Activated CD8-positive, alpha-beta T cell treated with anti-CD3 and anti-CD28 coated beads, Interleukin-2, amount 10 ng/mL, durations not matched to agents 7 days and 5 days (primary cell): ENCODE measurements at regions not wholly inside any gene's neighbourhood (a gene's known extent, or its start where the extent isn't known, plus 50 kb on each side); places are given as distances from the start of the nearest gene placed in this dataset.

Experiments
- ATAC-seq: fragments of 150-1000 bp; cut with Tn5 transposase; one replicate; pipeline ENCODE4 v1.10.0; 2021; ENCODE audit warnings: moderate library complexity
- CTCF ChIA-PET: fragments of 350-600 bp; sonication (Branson Sonifier 250); formaldehyde crosslinking; loops from one replicate; lab custom pipeline; 2021; ENCODE audit warnings: antibody characterized with exemption; lab: Charles Lee
- POLR2A ChIA-PET: fragments of 350-600 bp; sonication (Branson Sonifier 250); formaldehyde crosslinking; loops from one replicate; lab custom pipeline; 2021; ENCODE audit warnings: antibody characterized with exemption; lab: Charles Lee
- DNase-seq: peaks from one replicate; pipeline ENCODE4 v3.0.0-alpha.2; 2020
- H3K27ac Mint-ChIP-seq: one replicate; pipeline ENCODE4 v1.8.0; 2021; ENCODE audit warnings: mild to moderate bottlenecking, mixed read lengths
- H3K27me3 Mint-ChIP-seq: one replicate; pipeline ENCODE4 v1.8.0; 2021; ENCODE audit warnings: low read depth, mixed read lengths
- H3K36me3 Mint-ChIP-seq: one replicate; pipeline ENCODE4 v1.8.0; 2021; ENCODE audit warnings: low read depth, mixed read lengths
- H3K4me1 Mint-ChIP-seq: one replicate; pipeline ENCODE4 v1.8.0; 2021; ENCODE audit warnings: low read depth, mixed read lengths
- H3K4me3 Mint-ChIP-seq: one replicate; pipeline ENCODE4 v1.8.0; 2021; ENCODE audit warnings: mild to moderate bottlenecking, mixed read lengths
- H3K9me3 Mint-ChIP-seq: one replicate; pipeline ENCODE4 v1.8.0; 2022; ENCODE audit warnings: mixed read lengths; ENCODE audit not compliant: insufficient read depth

- POLR2A ChIA-PET: no interaction called here
- DNase-seq (no peak), ATAC-seq (no peak)
- CTCF ChIA-PET: no interaction called here
- Mint-ChIP-seq H3K9me3 (no peaks in the 10 kb centered on the region), H3K4me3 (no peak overlapping the region), H3K4me1 (no peaks in the 10 kb centered on the region), H3K36me3 (no peaks in the 10 kb centered on the region), H3K27ac (no peak overlapping the region), H3K27me3 (peaks cover 7% of the 10 kb centered on the region)
Observed at GRCh38 chr3:127369356-127369935, 81.6 kb upstream of the PRR20G start.

- H3K4me3 Mint-ChIP-seq: no peak overlapping the region
- DNase-seq: no peak
- H3K27ac Mint-ChIP-seq: no peak overlapping the region
- H3K9me3 Mint-ChIP-seq: no peaks in the 10 kb centered on the region
- CTCF ChIA-PET: no interaction called here
- POLR2A ChIA-PET: no interaction called here
- ATAC-seq: no peak
- H3K4me1 Mint-ChIP-seq: no peaks in the 10 kb centered on the region
- H3K36me3 Mint-ChIP-seq: no peaks in the 10 kb centered on the region
- H3K27me3 Mint-ChIP-seq: peaks cover 7% of the 10 kb centered on the region
Observed at GRCh38 chr3:127368186-127369032, 80.6 kb upstream of the PRR20G start.

DNA sequence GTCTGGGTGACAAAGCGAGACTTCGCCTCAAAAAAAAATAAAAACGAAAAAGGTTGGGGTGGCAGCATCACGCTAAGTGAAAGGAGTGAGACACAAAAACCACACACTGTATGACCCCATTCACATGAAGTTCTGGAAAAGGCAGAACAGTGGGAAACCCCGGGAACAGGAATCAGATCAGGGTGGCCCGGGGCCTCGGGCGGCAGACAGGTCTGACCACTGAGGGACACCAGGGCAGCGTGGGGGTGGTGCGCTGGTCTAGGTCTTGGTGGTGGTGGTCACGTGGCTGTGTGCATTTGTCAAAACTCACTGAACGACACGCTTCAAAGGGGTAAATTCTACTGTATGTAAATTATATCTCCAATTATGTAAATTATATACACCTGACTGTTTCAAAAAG, 79.7 kb upstream of the PRR20G start:
- POLR2A ChIA-PET: no interaction called here
- H3K4me3 Mint-ChIP-seq: no peak overlapping the region
- H3K27me3 Mint-ChIP-seq: peaks cover 7% of the 10 kb centered on the region
- H3K4me1 Mint-ChIP-seq: no peaks in the 10 kb centered on the region
- CTCF ChIA-PET: no interaction called here
- no peaks in the 10 kb centered on the region for H3K36me3 Mint-ChIP-seq
- ATAC-seq (no peak), DNase-seq (no peak)
- H3K9me3 Mint-ChIP-seq: no peaks in the 10 kb centered on the region
- no peak overlapping the region for H3K27ac Mint-ChIP-seq

GRCh38 chr3:127366383-127366782, 78.5 kb upstream of the PRR20G start:
- Mint-ChIP-seq H3K36me3 (no peaks in the 10 kb centered on the region), H3K4me3 (no peak overlapping the region), H3K4me1 (no peaks in the 10 kb centered on the region), H3K27ac (no peak overlapping the region), H3K27me3 (peaks cover 7% of the 10 kb centered on the region), H3K9me3 (no peaks in the 10 kb centered on the region)
- ChIA-PET CTCF (no interaction called here), POLR2A (no interaction called here)
- DNase-seq: no peak
- ATAC-seq: no peak

GRCh38 chr3:127365163-127365798, 77.4 kb upstream of the PRR20G start:
- peaks cover 7% of the 10 kb centered on the region for H3K27me3 Mint-ChIP-seq
- H3K9me3 Mint-ChIP-seq: no peaks in the 10 kb centered on the region
- H3K4me1 Mint-ChIP-seq: no peaks in the 10 kb centered on the region
- H3K4me3 Mint-ChIP-seq: no peak overlapping the region
- ChIA-PET POLR2A (no interaction called here), CTCF (no interaction called here)
- DNase-seq (no peak), ATAC-seq (no peak)
- H3K27ac Mint-ChIP-seq: no peak overlapping the region
- no peaks in the 10 kb centered on the region for H3K36me3 Mint-ChIP-seq

DNA sequence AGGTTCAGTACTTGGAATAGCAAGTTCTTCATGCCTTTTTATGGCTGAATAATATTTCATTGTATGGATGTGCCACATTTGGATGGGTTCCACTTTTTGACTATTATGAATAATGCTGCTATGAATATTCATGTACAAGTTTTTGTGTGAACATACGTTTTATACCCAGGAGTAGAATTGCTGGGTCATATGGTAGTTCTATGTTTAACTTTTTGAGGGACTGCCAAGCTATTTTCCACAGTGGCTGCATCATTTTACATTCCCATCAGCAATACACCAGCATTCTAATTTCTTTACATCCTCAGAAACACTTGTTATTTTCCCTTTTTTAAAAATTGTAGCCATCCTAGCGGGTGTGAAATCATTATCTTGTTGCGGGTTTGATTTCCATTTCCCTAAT, 76.0 kb upstream of the PRR20G start:
- no peak for DNase-seq
- no peak for ATAC-seq
- CTCF ChIA-PET: no interaction called here

GRCh38 chr3:127363171-127363570, 75.3 kb upstream of the PRR20G start:
- H3K4me1 Mint-ChIP-seq: no peaks in the 10 kb centered on the region
- CTCF ChIA-PET: no interaction called here
- no peaks in the 10 kb centered on the region for H3K9me3 Mint-ChIP-seq

More for the DNA sequence above, 76.0 kb upstream of the PRR20G start:
- H3K4me1 Mint-ChIP-seq: no peaks in the 10 kb centered on the region
- H3K36me3 Mint-ChIP-seq: no peaks in the 10 kb centered on the region
- H3K27ac Mint-ChIP-seq: no peak overlapping the region
- H3K4me3 Mint-ChIP-seq: no peak overlapping the region
- H3K9me3 Mint-ChIP-seq: no peaks in the 10 kb centered on the region
- POLR2A ChIA-PET: no interaction called here
- H3K27me3 Mint-ChIP-seq: peaks cover 7% of the 10 kb centered on the region

GRCh38 chr3:127360647-127361046, 72.8 kb upstream of the PRR20G start:
- peaks cover 3% of the 10 kb centered on the region for H3K36me3 Mint-ChIP-seq
- peaks cover 4% of the 10 kb centered on the region for H3K27me3 Mint-ChIP-seq
- ATAC-seq: no peak
- no peak overlapping the region for H3K4me3 Mint-ChIP-seq
- no peak for DNase-seq
- H3K9me3 Mint-ChIP-seq: peaks cover 9% of the 10 kb centered on the region
- no peaks in the 10 kb centered on the region for H3K4me1 Mint-ChIP-seq
- POLR2A ChIA-PET: no interaction called here
- no peak overlapping the region for H3K27ac Mint-ChIP-seq
- CTCF ChIA-PET: no interaction called here

More at GRCh38 chr3:127363171-127363570, 75.3 kb upstream of the PRR20G start:
- no peaks in the 10 kb centered on the region for H3K36me3 Mint-ChIP-seq
- no peak overlapping the region for H3K4me3 Mint-ChIP-seq
- no peak for ATAC-seq
- POLR2A ChIA-PET: no interaction called here
- H3K27ac Mint-ChIP-seq: no peak overlapping the region
- H3K27me3 Mint-ChIP-seq: peaks cover 7% of the 10 kb centered on the region
- DNase-seq: no peak

DNA sequence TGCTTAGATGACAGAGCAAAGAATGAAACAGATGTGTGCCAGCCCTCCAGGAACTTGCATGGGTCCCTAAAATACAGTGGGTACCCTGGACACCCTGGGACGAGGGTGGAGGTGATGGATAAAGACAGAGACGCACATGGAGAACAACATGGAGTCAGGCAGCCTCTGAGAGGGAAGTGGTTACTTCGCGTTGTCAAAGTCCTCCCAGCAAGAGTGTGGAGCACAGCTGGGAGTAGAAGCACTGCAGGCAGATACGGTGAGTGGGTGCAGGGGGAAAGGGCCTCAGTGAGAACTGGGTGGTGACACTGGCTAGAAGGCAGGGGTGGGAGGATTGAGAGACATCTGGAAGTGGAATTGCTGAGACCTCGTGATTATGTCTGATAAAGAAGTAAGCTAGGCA, 70.8 kb upstream of the PRR20G start:
- H3K4me3 Mint-ChIP-seq: no peak overlapping the region
- H3K27me3 Mint-ChIP-seq: no peaks in the 10 kb centered on the region
- DNase-seq (no peak), ATAC-seq (no peak)
- H3K9me3 Mint-ChIP-seq: peaks cover 12% of the 10 kb centered on the region
- H3K4me1 Mint-ChIP-seq: no peaks in the 10 kb centered on the region
- POLR2A ChIA-PET: no interaction called here
- CTCF ChIA-PET: no interaction called here
- H3K27ac Mint-ChIP-seq: no peak overlapping the region
- H3K36me3 Mint-ChIP-seq: peaks cover 3% of the 10 kb centered on the region

DNA sequence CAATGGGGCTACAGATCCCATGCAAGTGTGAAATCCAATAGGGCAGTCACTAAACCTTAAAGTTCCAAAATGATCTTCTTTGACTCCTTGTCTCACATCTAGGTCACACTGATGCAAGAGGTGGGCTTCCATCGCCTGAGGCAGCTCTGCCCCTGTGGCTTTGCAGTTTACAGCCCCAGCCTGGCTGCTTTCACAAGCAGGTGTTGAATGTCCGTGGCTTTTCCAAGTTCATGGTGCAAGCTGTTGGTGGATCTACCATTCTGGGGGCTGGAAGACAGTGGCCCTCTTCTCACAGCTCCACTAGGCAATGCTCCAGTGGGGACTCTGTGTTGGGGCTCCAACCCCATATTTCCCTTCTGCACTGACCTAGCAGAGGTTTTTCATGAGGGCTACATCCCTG, 68.5 kb upstream of the PRR20G start:
- peaks cover 2% of the 10 kb centered on the region for H3K27me3 Mint-ChIP-seq

DNA sequence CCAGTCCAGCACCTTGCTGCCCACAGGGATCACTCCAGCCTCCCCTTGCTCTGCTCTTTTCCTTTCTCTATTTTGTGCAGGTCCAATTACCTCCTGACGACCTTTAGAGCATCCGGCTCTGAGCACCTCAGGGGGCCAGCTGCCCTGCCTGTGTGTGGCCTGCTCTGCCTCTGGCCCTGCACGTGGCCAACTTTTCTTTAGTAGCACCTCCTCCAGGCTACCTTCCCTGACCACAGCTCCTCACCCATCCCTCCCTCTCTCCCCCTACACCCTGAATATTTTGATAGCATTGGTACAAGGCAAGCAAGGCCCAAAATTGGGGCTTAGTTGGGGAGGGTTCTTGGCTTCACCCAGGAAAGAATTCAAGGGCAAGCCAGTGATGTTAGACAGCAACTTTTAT, 66.9 kb upstream of the PRR20G start:
- Mint-ChIP-seq H3K27me3 (peaks cover 5% of the 10 kb centered on the region), H3K4me1 (no peaks in the 10 kb centered on the region), H3K9me3 (peaks cover 12% of the 10 kb centered on the region), H3K27ac (no peak overlapping the region), H3K36me3 (peaks cover 3% of the 10 kb centered on the region), H3K4me3 (no peak overlapping the region)
- POLR2A ChIA-PET: no interaction called here
- ATAC-seq: no peak
- DNase-seq: no peak
- CTCF ChIA-PET: no interaction called here

More for the DNA sequence above, 68.5 kb upstream of the PRR20G start:
- H3K9me3 Mint-ChIP-seq: peaks cover 12% of the 10 kb centered on the region
- H3K27ac Mint-ChIP-seq: no peak overlapping the region
- CTCF ChIA-PET: no interaction called here
- H3K4me3 Mint-ChIP-seq: no peak overlapping the region
- H3K36me3 Mint-ChIP-seq: peaks cover 3% of the 10 kb centered on the region
- DNase-seq: no peak
- POLR2A ChIA-PET: no interaction called here
- ATAC-seq: no peak
- H3K4me1 Mint-ChIP-seq: no peaks in the 10 kb centered on the region

- H3K27ac Mint-ChIP-seq: no peak overlapping the region
- peaks cover 3% of the 10 kb centered on the region for H3K36me3 Mint-ChIP-seq
- ChIA-PET POLR2A (no interaction called here), CTCF (no interaction called here)
- no peak for ATAC-seq
- peaks cover 5% of the 10 kb centered on the region for H3K27me3 Mint-ChIP-seq
- DNase-seq: no peak
- H3K4me3 Mint-ChIP-seq: no peak overlapping the region
- H3K4me1 Mint-ChIP-seq: no peaks in the 10 kb centered on the region
- peaks cover 12% of the 10 kb centered on the region for H3K9me3 Mint-ChIP-seq
Observed at GRCh38 chr3:127352612-127353011, 64.8 kb upstream of the PRR20G start.
